NCI-H510A treated with DMSO at 0.1 percent for 48 hours (cell line): ENCODE measurements at regions not wholly inside any gene's neighbourhood (a gene's known extent, or its start where the extent isn't known, plus 50 kb on each side); places are given as distances from the start of the nearest gene placed in this dataset.
"Not testable (repeated sequence)": the region's sequence is repeated elsewhere in the genome, so short reads cannot be mapped to it uniquely, and the experiment has no call there.

Source experiments
- DNase-seq: peaks from one replicate; lab custom pipeline; 2025; lab: John Stamatoyannopoulos, UW

GRCh38 chr16:6856578-6856977 lies 476.1 kb upstream of the RBFOX1 start:
- DNase-seq: no peak

- no peak for DNase-seq
Observed at GRCh38 chr16:6853565-6853964, 479.1 kb upstream of the RBFOX1 start.

GRCh38 chr16:6852643-6853225 lies 479.9 kb upstream of the RBFOX1 start:
- DNase-seq: no peak

- DNase-seq: no peak
Observed at GRCh38 chr16:6846452-6846851, 486.2 kb upstream of the RBFOX1 start.

GRCh38 chr16:6841392-6841791 lies 491.3 kb upstream of the RBFOX1 start:
- no peak for DNase-seq

- DNase-seq: no peak
Observed at GRCh38 chr16:6837722-6838121, 494.9 kb upstream of the RBFOX1 start.

GRCh38 chr16:6836766-6837165 lies 495.9 kb upstream of the RBFOX1 start:
- no peak for DNase-seq

GRCh38 chr16:6835941-6836340 lies 496.7 kb upstream of the RBFOX1 start:
- no peak for DNase-seq

GRCh38 chr16:6835516-6835915 lies 497.1 kb upstream of the RBFOX1 start:
- DNase-seq: no peak

GRCh38 chr16:6828690-6829089 lies 504.0 kb upstream of the RBFOX1 start:
- DNase-seq: no peak

- DNase-seq: no peak
Observed at GRCh38 chr16:6827931-6828330, 504.7 kb upstream of the RBFOX1 start.

- DNase-seq: no peak
Observed at GRCh38 chr16:6827267-6827666, 505.4 kb upstream of the RBFOX1 start.

GRCh38 chr16:6822041-6822440 lies 510.6 kb upstream of the RBFOX1 start:
- DNase-seq: no peak

- no peak for DNase-seq
Observed at GRCh38 chr16:6804461-6804860, 528.2 kb upstream of the RBFOX1 start.

GRCh38 chr16:6803176-6803575 lies 529.5 kb upstream of the RBFOX1 start:
- no peak for DNase-seq

- DNase-seq: no peak
Observed at GRCh38 chr16:6797223-6797622, 535.4 kb upstream of the RBFOX1 start.

- DNase-seq: no peak
Observed at GRCh38 chr16:6777624-6778023, 555.0 kb upstream of the RBFOX1 start.

- no peak for DNase-seq
Observed at GRCh38 chr16:6775712-6776111, 556.9 kb upstream of the RBFOX1 start.

GRCh38 chr16:6771956-6772355 lies 560.7 kb upstream of the RBFOX1 start:
- no peak for DNase-seq

- no peak for DNase-seq
Observed at GRCh38 chr16:6753553-6753952, 579.1 kb upstream of the RBFOX1 start.

- DNase-seq: no peak
Observed at GRCh38 chr16:6751191-6751590, 581.5 kb upstream of the RBFOX1 start.

GRCh38 chr16:6749698-6750097 lies 582.9 kb upstream of the RBFOX1 start:
- no peak for DNase-seq

GRCh38 chr16:6736302-6736701 lies 596.3 kb upstream of the RBFOX1 start:
- not testable (repeated sequence) for DNase-seq

GRCh38 chr16:6735631-6736030 lies 597.0 kb upstream of the RBFOX1 start:
- DNase-seq: no peak

- DNase-seq: no peak
Observed at GRCh38 chr16:6732166-6732565, 600.5 kb upstream of the RBFOX1 start.
